Neuronal stem cell (in vitro differentiated cells): ENCODE measurements at regions not wholly inside any gene's neighbourhood (a gene's known extent, or its start where the extent isn't known, plus 50 kb on each side); places are given as distances from the start of the nearest gene placed in this dataset.

Experiments used
- DNase-seq: peaks from one replicate; pipeline ENCODE4 v3.0.0-alpha.2; 2013; ENCODE audit warnings: low spot score
- H2AFZ ChIP-seq: one replicate; pipeline ENCODE4 v1.6.1; 2013; ENCODE audit warnings: mild to moderate bottlenecking, low read length, inconsistent platforms
- H2AK5ac ChIP-seq: 2 replicates; pipeline ENCODE4 v1.6.1; 2013; ENCODE audit warnings: low read depth, mild to moderate bottlenecking, inconsistent platforms, low read length, moderate library complexity, mixed read lengths
- H2BK120ac ChIP-seq: 2 replicates; pipeline ENCODE4 v1.6.1; 2013; ENCODE audit warnings: low read depth, mild to moderate bottlenecking, inconsistent platforms, low read length, moderate library complexity, mixed read lengths
- H2BK12ac ChIP-seq: one replicate; pipeline ENCODE4 v1.6.1; 2013; ENCODE audit warnings: low read length, inconsistent platforms
- H2BK15ac ChIP-seq: 2 replicates; pipeline ENCODE4 v1.6.1; 2013; ENCODE audit warnings: mild to moderate bottlenecking, low read length, inconsistent platforms, mixed read lengths
- H2BK5ac ChIP-seq: one replicate; pipeline ENCODE4 v1.6.1; 2013; ENCODE audit warnings: inconsistent platforms, mild to moderate bottlenecking, low read length, moderate library complexity
- H3K14ac ChIP-seq: one replicate; pipeline ENCODE4 v1.6.1; 2013; ENCODE audit warnings: low read length, inconsistent platforms
- H3K18ac ChIP-seq: 2 replicates; pipeline ENCODE4 v1.6.1; 2013; ENCODE audit warnings: low read length, inconsistent platforms
- H3K23ac ChIP-seq: 2 replicates; pipeline ENCODE4 v1.6.1; 2013; ENCODE audit warnings: low read depth, mild to moderate bottlenecking, mixed read lengths, low read length, inconsistent platforms; ENCODE audit not compliant: poor library complexity
- H3K27ac ChIP-seq: replicated peaks from 3 replicates; pipeline ENCODE4 v1.5.1; 2013; ENCODE audit warnings: low read length, inconsistent platforms
- H3K27me3 ChIP-seq, 3 experiments: 2 replicates each; pipeline ENCODE4 v1.6.1; 2013; ENCODE audit warnings: low read length in 3 of 3, mild to moderate bottlenecking in 2 of 3, inconsistent platforms in 1 of 3, low read depth in 1 of 3, mixed read lengths in 1 of 3, moderate library complexity in 1 of 3; ENCODE audit not compliant: control insufficient read depth in 3 of 3, insufficient read depth in 3 of 3
- H3K36me3 ChIP-seq, 2 donors: replicated peaks in 1 of 2; 2 replicates each; pipeline ENCODE4 v1.6.1; 2013; ENCODE audit warnings: low read length in 2 of 2; ENCODE audit not compliant: control insufficient read depth in 2 of 2, insufficient read depth in 2 of 2
- H3K4ac ChIP-seq: 2 replicates; pipeline ENCODE4 v1.6.1; 2013; ENCODE audit warnings: inconsistent platforms, mild to moderate bottlenecking, low read length, moderate library complexity
- H3K4me1 ChIP-seq, 2 donors: 1 replicate in 1 of 2; 2 replicates in 1 of 2; pipeline ENCODE4 v1.6.1; 2013; ENCODE audit warnings: low read length in 2 of 2, low read depth in 1 of 2; ENCODE audit not compliant: control insufficient read depth in 2 of 2, insufficient read depth in 1 of 2
- H3K4me2 ChIP-seq: one replicate; pipeline ENCODE4 v1.6.1; 2013; ENCODE audit warnings: mild to moderate bottlenecking, low read length, inconsistent platforms; ENCODE audit not compliant: insufficient read depth, poor library complexity, severe bottlenecking
- H3K4me3 ChIP-seq, 2 donors: 2 replicates each; pipeline ENCODE4 v1.5.1; 2013; ENCODE audit warnings: low read length in 2 of 2, mild to moderate bottlenecking in 2 of 2, inconsistent platforms in 1 of 2, moderate library complexity in 1 of 2
- H3K79me1 ChIP-seq: one replicate; pipeline ENCODE4 v1.6.1; 2013; ENCODE audit warnings: low read depth, mild to moderate bottlenecking, inconsistent platforms, low read length, moderate library complexity
- H3K9ac ChIP-seq: one replicate; pipeline ENCODE4 v1.6.1; 2013; ENCODE audit warnings: mild to moderate bottlenecking, low read depth, low read length, inconsistent platforms; ENCODE audit not compliant: poor library complexity
- H3K9me3 ChIP-seq, 2 donors: replicated peaks in 1 of 2; 2 replicates each; pipeline versions ENCODE3 to v1.6.1; 2013; ENCODE audit warnings: low read length in 2 of 2, mild to moderate bottlenecking in 2 of 2, inconsistent platforms in 1 of 2, low read depth in 1 of 2, mixed read lengths in 1 of 2, moderate library complexity in 1 of 2; ENCODE audit not compliant: control insufficient read depth in 2 of 2, insufficient read depth in 1 of 2
- H4K8ac ChIP-seq: one replicate; pipeline ENCODE4 v1.6.1; 2013; ENCODE audit warnings: low read depth, mild to moderate bottlenecking, inconsistent platforms, low read length, moderate library complexity
- H4K91ac ChIP-seq: one replicate; pipeline ENCODE4 v1.6.1; 2013; ENCODE audit warnings: low read length, low read depth, mild to moderate bottlenecking, inconsistent platforms; ENCODE audit not compliant: poor library complexity
- WGBS, 2 donors: extraction: QIAGEN DNeasy Blood & Tissue Kit; methylation state at CpG; one replicate each; pipeline ENCODE4 v1.1.7; 2013; ENCODE audit warnings: missing lambda C conversion rate in 2 of 2, mixed read lengths in 1 of 2; ENCODE audit not compliant: insufficient read length in 2 of 2, insufficient replicate concordance in 1 of 2; ENCODE audit errors: extremely low coverage in 2 of 2; 5-methylcytosine and 5-hydroxymethylcytosine counted together

DNA sequence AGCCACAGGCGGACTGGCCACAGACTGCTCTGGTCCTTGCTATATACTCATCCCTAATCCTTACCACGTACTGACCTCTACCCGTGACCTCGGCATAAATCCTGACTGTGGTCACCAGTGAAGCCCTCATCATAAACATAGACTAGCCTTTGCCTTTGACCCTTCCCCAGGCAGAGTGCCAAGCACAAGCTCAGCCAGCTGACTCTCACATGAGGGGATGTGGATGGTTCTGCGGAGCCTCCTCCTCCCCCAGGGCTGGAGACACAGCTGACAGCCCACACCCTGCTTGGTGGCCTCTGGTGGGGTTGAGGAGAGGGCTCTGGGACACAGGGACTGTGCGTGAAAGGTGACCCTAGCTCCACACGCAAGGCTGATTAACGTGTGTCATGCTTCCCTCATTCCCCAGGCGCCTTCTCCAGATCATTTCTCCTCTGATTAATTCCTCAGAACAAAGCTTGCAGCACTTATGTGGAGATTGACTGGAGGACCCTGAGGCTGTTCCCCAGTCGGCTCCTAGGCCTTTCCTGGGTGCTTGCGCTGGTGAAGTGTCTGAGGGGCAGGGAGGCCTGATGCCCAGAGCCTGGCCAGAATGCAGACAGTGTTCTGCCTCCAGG is 241.5 kb upstream of the NLRP1 start:
- no peak overlapping the region for H3K4me3 ChIP-seq
- no peak overlapping the region for H3K27ac ChIP-seq
- no peak overlapping the region for H2BK15ac ChIP-seq
- H3K36me3 ChIP-seq: no peaks in the 10 kb centered on the region
- peaks cover 2 to 5% of the 10 kb centered on the region in 2 donors for H3K9me3 ChIP-seq
- H3K23ac ChIP-seq: no peak overlapping the region
- no peak overlapping the region for H2AK5ac ChIP-seq
- H3K4me2 ChIP-seq: no peak overlapping the region
- no peaks in the 10 kb centered on the region for H3K4me1 ChIP-seq
- H2BK12ac ChIP-seq: no peak overlapping the region
- no peak for DNase-seq
- no peak overlapping the region for H4K91ac ChIP-seq
- H2BK5ac ChIP-seq: no peak overlapping the region
- no peak overlapping the region for H3K18ac ChIP-seq
- no peak overlapping the region for H3K14ac ChIP-seq
- H3K79me1 ChIP-seq: no peaks in the 10 kb centered on the region
- no peak overlapping the region for H2BK120ac ChIP-seq
- no peak overlapping the region for H3K9ac ChIP-seq
- no peak overlapping the region for H4K8ac ChIP-seq
- no peak overlapping the region for H3K4ac ChIP-seq
- no CpG with 5 or more reads among the region's 11 CpGs for WGBS, 2 donors
- no peaks in the 10 kb centered on the region for H3K27me3 ChIP-seq
- H2AFZ ChIP-seq: no peak overlapping the region

DNA sequence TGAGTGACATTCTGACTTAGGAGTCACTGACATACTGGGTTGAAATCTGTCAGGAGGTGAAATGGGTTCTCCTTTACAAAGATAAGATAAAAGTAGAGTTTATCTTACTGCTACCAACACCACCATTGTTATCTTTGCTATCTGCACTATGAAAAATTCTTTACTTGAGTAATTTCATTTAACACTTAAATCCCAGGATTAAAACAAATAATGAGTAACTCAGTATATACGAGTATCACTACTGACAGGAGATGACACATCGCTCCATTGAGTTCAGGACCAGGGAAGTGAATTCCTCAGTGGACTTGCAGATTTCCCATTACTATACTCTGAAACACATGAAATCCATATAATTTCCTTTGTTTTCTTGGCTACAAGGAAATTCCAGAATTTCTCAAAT is 242.1 kb upstream of the NLRP1 start:
- no peak overlapping the region for H3K14ac ChIP-seq
- H3K27me3 ChIP-seq: no peaks in the 10 kb centered on the region
- H3K4ac ChIP-seq: no peak overlapping the region

GRCh38 chr17:5830921-5831320 is 239.3 kb upstream of the WSCD1 start:
- H3K14ac ChIP-seq: no peak overlapping the region
- H3K4me2 ChIP-seq: no peak overlapping the region
- no peak overlapping the region for H3K4me3 ChIP-seq
- no peaks in the 10 kb centered on the region for H3K36me3 ChIP-seq
- H3K79me1 ChIP-seq: no peaks in the 10 kb centered on the region
- no peak overlapping the region for H3K4ac ChIP-seq
- peaks cover 2 to 5% of the 10 kb centered on the region in 2 donors for H3K9me3 ChIP-seq
- no peak overlapping the region for H3K27ac ChIP-seq
- H2BK15ac ChIP-seq: no peak overlapping the region
- H3K27me3 ChIP-seq: no peaks in the 10 kb centered on the region
- WGBS, 2 donors: no CpG with 5 or more reads among the region's 4 CpGs
- H2AFZ ChIP-seq: no peak overlapping the region
- H4K91ac ChIP-seq: no peak overlapping the region
- H3K18ac ChIP-seq: no peak overlapping the region
- H3K4me1 ChIP-seq: peaks cover 4 to 10% of the 10 kb centered on the region in 2 donors
- DNase-seq: no peak
- H2AK5ac ChIP-seq: no peak overlapping the region
- H3K9ac ChIP-seq: no peak overlapping the region
- no peak overlapping the region for H2BK12ac ChIP-seq
- no peak overlapping the region for H3K23ac ChIP-seq
- H2BK120ac ChIP-seq: no peak overlapping the region
- no peak overlapping the region for H4K8ac ChIP-seq
- no peak overlapping the region for H2BK5ac ChIP-seq

More for the DNA sequence above, 242.1 kb upstream of the NLRP1 start:
- Histone ChIP-seq H3K9ac (no peak overlapping the region), H3K4me3 (no peak overlapping the region), H4K91ac (no peak overlapping the region), H2BK5ac (no peak overlapping the region), H3K36me3 (no peaks in the 10 kb centered on the region), H3K4me2 (no peak overlapping the region), H3K79me1 (no peaks in the 10 kb centered on the region), H4K8ac (no peak overlapping the region), H2BK15ac (no peak overlapping the region), H3K9me3 (peaks cover 2 to 5% of the 10 kb centered on the region in 2 donors), H2AK5ac (no peak overlapping the region), H2BK120ac (no peak overlapping the region), H3K23ac (no peak overlapping the region), H3K4me1 (no peaks in the 10 kb centered on the region), H2BK12ac (no peak overlapping the region), H3K18ac (no peak overlapping the region), H3K27ac (no peak overlapping the region), H2AFZ (no peak overlapping the region)
- DNase-seq: no peak
- WGBS, 2 donors: no CpG with 5 or more reads among the region's 2 CpGs

DNA sequence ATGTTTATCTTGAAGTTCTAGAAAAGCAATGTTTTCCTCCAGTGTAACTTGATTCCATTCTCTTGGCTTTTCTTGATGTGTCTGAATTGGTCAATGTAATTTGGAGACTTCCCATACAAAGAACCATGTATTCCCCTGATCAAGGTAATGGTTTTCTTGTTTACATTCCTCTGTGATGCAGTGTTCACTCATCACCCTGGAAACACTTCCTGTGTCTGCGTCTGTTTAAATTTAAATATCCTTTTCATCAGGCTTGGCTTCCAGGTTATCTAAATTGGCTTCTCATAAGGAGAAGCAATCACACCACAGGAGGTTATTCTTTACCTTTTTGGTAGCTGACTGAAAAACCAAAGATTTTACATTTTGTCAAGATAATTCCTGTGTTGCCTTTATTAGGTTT is 237.3 kb upstream of the WSCD1 start:
- no peak overlapping the region for H2BK12ac ChIP-seq
- H3K4ac ChIP-seq: no peak overlapping the region
- peaks cover 4 to 10% of the 10 kb centered on the region in 2 donors for H3K4me1 ChIP-seq
- H2AK5ac ChIP-seq: no peak overlapping the region
- no peak overlapping the region for H4K8ac ChIP-seq
- no CpG with 5 or more reads among the region's 1 CpG for WGBS, 2 donors
- no peak overlapping the region for H3K4me2 ChIP-seq
- H3K23ac ChIP-seq: no peak overlapping the region
- H4K91ac ChIP-seq: no peak overlapping the region
- no peak overlapping the region for H2BK15ac ChIP-seq
- H2BK120ac ChIP-seq: no peak overlapping the region
- H2BK5ac ChIP-seq: no peak overlapping the region
- no peak overlapping the region for H3K14ac ChIP-seq
- H3K9ac ChIP-seq: no peak overlapping the region
- no peak overlapping the region for H3K4me3 ChIP-seq
- no peaks in the 10 kb centered on the region for H3K36me3 ChIP-seq
- peak overlapping the region; percentile 55 for H2AFZ ChIP-seq
- peaks cover 0 to 2% of the 10 kb centered on the region in 2 donors for H3K9me3 ChIP-seq
- no peaks in the 10 kb centered on the region for H3K27me3 ChIP-seq
- no peak overlapping the region for H3K27ac ChIP-seq
- DNase-seq: peak; percentile 15
- no peaks in the 10 kb centered on the region for H3K79me1 ChIP-seq
- no peak overlapping the region for H3K18ac ChIP-seq
